GM18511 (cell line): ENCODE measurements at regions not wholly inside any gene's neighbourhood (a gene's known extent, or its start where the extent isn't known, plus 50 kb on each side); places are given as distances from the start of the nearest gene placed in this dataset.

Experiments
- ATAC-seq: cut with Tn5 transposase; IDR thresholded peaks from one replicate; pipeline ENCODE4 v1.9.1; 2021; ENCODE audit warnings: mild to moderate bottlenecking, moderate library complexity; ENCODE audit not compliant: unreplicated experiment

- ATAC-seq, result no peak
Observed at GRCh38 chr5:148708854-148709253, 54.5 kb upstream of the HTR4 start.

DNA sequence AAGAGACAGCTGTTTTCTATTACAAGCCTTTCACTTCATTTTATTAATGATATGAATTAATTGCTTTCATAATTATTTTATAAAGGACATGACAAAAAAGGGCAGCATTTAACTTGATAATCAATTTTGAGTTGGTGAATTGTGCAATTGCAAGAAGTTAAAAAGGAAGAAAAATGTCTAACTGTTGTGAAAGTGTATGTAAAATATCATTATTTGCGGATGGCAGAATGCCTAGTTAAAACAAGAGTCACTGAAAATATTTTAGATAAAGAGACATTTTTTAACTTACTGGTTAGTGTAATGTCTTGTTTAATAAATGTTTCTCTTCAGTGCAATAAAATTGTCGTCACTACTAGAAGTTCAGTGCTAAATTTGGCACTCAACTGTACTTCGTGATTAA, 57.6 kb upstream of the HTR4 start:
- ATAC-seq, result no peak

DNA sequence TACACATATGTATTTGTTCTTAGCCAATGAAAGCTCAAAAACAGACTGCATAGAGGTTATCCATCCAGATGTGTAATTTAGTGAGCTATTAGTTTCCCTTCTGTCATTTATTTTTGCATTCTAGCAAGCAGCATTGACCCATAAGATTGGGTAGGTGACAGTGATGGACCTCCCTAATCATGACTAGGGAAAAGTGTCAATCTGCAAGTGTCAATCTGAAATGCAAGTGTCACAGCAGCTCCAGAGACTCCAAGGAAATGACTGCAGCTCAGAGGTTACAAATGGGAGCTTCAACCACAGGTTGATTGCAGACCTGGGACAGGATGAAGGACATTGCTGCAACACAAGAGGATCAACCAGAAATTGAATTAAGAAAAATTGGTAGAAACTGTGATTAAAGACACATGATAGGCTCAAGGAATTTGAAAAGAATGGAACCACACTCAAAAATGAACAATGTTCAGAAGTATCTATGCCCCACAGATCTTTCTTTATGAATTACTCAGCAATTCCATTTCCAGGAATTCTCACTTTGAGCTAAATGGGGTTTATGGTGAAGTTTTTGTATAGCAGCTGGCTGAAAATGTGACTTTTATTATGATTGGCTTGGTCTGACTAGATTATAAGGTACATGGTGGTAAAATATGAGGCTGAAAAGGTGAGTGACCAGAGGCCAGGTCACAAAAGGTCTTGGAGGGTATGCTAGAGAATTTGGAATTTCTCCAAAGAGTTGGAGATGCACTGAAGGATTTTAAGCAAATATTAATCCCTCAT, 59.6 kb upstream of the HTR4 start:
- ATAC-seq, result no peak

DNA sequence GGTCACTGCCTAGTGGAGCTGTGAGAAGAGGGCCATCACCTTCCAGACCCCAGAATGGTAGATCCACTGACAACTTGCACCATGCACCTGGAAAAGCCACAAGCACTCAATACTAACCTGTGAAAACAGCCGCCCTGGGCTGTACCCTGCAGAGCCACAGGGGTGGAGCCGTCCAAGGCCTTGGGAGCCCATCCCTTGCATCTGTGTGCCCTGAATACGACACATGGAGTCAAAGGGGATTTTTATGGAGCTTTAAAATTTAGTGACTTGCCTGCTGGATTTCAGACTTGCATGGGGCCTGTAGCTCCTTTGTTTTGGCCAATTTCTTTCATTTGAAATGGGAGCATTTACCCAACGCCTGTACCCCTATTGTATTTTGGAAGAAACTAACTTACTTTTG, 62.4 kb upstream of the HTR4 start:
- no peak for ATAC-seq

DNA sequence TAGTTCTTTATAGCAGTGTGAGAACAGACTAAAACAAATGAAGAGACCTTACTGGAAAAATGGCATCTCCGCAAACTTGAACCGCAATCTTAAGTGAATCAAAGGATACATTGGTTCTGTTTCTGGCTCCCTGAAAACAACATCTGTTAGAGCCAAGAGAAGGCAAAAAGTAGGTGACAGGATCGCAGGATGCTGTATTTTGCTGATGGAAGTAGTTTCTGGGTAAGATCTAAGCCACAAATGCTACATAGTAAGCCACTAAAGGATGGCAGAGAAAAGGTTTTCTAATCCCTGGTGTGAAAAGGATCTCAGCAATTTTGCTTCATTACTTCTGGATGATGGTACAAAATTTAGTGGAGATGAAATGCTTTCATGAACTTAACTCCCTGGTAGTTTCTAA, 63.3 kb upstream of the HTR4 start:
- ATAC-seq, result no peak

DNA sequence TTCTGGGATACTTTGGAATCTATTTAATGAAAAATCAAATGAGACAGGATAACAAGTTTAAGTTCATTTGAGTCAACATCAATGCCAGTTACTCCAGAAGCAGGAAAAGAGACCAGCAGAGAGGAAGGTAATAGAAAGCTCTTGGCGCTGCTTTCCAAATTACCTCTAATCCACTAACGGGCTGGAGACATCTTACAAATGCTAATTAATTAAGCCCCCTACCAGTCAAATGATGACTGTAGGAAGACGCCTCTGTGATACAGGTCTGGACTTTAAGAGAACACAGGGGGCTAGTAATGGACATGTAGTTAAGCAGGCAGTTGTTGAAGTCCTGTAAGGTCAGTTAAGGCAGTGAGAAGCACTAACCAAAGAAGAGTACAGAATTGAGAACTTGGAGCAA, 65.3 kb upstream of the HTR4 start:
- ATAC-seq, result no peak

- ATAC-seq, result no peak
Observed at GRCh38 chr5:148720257-148720656, 65.9 kb upstream of the HTR4 start.

GRCh38 chr5:148723143-148723542, 68.8 kb upstream of the HTR4 start:
- no peak for ATAC-seq

- no peak for ATAC-seq
Observed at GRCh38 chr5:148725675-148726074, 71.3 kb upstream of the HTR4 start.

DNA sequence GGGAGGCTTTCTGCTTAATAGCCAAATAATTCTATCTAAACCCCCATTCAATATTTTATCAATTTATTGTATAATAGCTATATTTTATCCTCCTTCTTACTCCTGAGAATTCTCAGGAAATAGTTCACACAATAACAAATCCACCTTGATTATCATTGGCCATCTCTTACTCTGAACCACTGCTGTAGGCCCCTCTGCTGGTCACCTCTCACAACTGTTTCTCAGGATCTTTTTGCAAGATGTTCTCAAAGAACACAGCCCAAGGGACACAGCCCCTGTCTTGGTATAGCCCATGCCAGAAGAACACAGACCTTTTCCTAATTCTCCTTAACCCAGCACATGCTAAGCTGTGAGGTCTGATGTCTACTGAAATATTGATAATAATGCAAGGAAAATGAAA, 74.9 kb upstream of the HTR4 start:
- no peak for ATAC-seq

GRCh38 chr5:148730270-148730669, 75.9 kb upstream of the HTR4 start:
- ATAC-seq, result no peak

DNA sequence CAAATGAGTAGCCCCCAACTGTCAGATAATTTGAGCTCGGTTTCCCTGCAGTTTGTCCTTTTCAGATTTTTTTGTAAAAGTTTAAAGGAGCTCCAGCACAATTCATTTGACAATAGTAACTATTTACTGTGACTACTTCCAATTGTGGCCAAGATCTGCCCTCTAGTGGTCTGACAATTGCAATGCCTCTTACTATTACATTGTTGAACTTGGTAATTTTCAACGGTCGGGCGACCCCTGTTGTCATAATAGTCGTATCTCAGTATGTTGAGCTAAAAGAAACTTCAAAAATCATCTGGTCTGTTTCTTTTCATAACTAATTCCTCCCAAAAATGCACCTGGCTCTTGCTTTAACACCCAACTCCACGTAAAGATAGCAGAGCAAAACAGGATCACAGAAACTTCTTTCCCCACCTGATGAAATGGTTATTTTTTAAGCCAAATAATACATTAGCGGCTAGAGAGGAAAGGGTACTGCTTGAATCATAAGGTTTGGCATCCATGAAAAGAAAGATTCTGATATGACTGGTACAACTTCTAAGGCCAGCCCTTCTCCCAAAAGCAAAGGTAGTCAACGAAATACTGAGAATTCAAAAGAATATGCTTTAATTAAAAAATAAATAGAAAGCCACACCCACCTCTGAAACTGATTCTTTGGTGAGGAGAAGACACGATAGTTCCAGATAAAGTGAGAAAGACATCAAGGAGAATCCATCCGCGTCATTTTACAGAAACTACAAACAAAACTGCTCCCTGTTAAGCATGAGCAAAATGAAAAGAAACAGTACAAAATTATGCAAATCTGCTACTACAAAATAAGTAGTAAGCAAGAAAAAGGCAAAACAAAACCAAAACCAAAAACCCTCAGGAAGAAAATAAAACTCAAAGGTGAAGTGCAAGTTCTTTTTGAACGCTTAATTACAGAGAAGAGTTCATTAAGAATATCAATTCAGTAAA, 76.9 kb upstream of the HTR4 start:
- peak; percentile 93 for ATAC-seq

GRCh38 chr5:148732692-148733091, 78.4 kb upstream of the HTR4 start:
- ATAC-seq, result no peak

DNA sequence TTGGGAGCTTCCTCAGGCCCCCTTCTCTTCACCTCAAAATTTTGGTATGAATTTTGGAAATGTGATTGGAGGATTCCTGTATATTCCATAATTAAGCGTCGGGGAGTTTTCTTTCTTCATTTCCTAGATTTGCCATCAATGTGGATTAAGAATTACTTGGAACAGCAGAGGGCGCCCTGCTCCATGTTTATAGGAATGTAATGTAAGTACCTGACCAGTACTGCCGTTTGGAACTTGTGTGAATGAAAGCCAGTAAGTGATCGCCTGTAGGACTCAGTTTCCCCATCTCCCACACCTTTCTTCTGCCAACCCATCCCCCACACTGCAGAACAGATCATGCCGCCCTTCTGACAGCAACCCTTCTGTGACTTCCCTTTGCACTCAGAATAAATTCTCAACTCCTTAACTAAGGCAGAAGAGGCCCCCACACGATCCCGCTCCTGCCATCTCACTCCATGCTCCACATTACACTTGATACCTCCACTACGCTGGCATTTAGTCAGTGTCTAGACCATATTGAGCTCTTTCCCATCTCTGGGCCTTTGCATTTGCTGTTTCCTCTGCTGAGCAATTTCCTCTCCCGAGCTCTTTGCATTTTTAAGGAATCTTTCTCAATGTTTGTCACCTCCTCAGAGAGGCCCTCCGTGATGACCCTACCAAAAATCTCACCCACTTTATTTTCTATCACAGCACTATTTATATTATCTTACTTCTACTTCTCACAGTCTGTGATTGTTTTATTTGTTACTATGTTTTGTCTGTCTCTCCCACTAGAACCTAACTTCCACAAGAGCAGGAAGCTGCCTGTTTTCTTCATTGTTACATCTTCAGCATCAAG, 79.5 kb upstream of the HTR4 start:
- ATAC-seq, result peak; percentile 39

DNA sequence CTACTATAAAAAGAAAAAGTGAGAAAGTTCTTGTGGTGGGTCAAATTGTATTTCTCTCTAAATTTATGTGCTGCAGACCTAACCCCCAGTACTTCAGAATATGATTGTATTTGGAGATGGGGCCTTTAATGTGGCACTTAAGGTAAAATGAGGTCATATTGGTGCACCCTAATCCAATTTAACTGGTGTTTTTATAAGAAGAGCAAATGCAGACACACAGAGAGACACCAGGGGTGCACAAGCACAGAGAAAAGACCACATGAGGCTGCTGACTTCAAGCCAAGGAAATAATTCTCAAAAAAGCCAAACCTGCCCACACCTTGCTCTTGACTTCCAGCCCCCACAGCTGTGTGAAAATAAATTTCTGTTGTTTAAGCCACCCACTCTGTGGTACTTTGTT, 80.2 kb upstream of the HTR4 start:
- ATAC-seq, result no peak

- no peak for ATAC-seq
Observed at GRCh38 chr5:148735301-148735835, 81.0 kb upstream of the HTR4 start.

- no peak for ATAC-seq
Observed at GRCh38 chr5:148739023-148739422, 84.7 kb upstream of the HTR4 start.

- ATAC-seq, result no peak
Observed at GRCh38 chr5:148739524-148739923, 85.2 kb upstream of the HTR4 start.

- no peak for ATAC-seq
Observed at GRCh38 chr5:148740079-148740858, 85.9 kb upstream of the HTR4 start.
